NCI-H774 (cell line): ENCODE measurements at regions not wholly inside any gene's neighbourhood (a gene's known extent, or its start where the extent isn't known, plus 50 kb on each side); places are given as distances from the start of the nearest gene placed in this dataset.
A peak's percentile ranks its signal among the peaks of the same experiment; 100 is the strongest.
"Not testable (repeated sequence)": the region's sequence is repeated elsewhere in the genome, so short reads cannot be mapped to it uniquely, and the experiment has no call there.

ENCODE experiments used
- DNase-seq: peaks from one replicate; lab custom pipeline; 2025; lab: John Stamatoyannopoulos, UW

DNA sequence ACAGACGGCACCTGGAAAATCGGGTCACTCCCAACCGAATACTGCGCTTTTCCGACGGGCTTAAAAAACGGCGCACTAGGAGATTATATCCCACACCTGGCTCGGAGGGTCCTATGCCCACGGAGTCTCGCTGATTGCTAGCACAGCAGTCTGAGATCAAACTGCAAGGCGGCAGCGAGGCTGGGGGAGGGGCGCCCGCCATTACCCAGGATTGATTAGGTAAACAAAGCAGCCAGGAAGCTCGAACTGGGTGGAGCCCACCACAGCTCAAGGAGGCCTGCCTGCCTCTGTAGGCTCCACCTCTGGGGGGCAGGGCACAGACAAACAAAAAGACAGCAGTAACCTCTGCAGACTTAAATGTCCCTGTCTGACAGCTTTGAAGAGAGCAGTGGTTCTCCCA, 64.5 kb downstream of the SLC30A10 start:
- DNase-seq = not testable (repeated sequence)

DNA sequence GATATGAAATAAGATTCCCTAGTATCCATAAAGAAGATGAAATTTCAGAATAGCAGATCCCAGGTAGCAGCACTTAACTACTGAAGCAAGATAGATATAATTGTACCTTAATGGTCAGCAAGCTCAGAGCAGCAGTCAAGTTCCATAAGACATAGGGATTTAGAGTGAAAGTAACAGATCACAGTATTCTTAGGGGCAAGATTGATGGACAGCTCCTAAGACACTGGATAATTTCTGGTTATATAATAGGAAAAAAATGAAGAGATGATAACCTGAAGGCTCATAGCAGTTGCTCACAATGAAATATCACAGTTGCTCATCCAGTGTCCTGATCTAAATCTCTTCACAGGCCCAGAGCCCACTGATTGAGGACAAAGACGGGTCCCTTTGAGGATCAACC, 66.0 kb downstream of the SLC30A10 start:
- no peak for DNase-seq

DNA sequence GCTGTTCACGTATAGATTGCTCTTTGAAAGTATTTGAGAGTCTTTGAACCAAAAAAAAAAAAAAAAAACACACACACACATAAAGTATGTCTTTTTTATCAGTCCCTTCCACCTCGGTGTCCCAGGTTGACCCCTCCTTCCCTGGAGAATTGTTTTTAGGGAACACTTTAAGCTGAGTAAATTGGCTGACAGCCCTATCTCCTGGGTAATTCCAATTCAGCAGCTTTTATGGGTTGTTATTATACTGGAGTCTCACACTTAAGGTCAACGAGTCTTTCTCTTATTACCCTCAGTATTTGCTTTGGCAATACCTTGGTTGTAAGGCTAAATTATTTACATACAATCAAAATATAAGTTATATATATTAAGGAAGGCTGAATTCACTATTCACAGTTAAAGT, 69.4 kb downstream of the SLC30A10 start:
- DNase-seq = peak; percentile 5

DNA sequence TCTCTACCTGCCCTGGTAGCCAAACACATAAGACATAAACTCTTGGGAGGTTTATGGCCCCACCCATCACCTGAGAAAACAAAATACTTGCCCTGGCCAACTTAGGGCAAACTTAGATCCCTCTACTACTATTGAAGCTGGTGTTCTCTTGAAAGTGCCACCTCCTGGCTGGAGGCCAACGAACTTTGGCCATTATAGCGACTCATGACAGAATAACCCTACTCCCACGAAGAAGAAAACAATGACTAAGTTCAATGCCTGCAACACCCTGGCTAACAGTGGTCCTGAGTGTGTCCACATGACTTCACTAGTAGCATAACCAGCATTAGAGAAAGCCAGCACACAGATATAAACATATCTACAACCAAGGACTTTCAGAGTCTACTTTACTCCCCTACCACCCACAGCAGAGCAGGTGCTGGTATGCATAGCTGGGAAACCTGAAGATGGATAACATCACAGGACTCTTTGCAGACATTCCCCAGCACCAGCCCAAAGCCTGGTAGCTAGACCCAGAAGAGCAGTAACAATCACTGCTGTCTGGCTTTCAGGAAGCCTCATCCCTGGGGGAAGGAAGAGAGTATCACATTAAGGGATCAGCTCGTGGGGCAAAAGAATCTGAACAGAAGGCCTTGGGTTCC, 81.0 kb downstream of the SLC30A10 start:
- no peak for DNase-seq

DNA sequence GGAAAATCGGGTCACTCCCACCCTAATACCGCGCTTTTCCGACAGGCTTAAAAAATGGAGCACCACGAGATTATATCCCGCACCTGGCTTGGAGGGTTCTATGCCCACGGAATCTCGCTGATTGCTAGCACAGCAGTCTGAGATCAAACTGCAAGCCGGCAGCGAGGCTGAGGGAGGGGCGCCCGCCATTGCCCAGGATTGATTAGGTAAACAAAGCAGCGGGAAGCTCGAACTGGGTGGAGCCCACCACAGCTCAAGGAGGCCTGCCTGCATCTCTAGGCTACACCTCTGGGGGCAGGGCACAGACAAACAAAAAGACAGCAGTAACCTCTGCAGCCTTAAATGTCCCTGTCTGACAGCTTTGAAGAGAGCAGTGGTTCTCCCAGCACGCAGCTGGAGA, 88.8 kb downstream of the SLC30A10 start:
- DNase-seq = peak; percentile 4

DNA sequence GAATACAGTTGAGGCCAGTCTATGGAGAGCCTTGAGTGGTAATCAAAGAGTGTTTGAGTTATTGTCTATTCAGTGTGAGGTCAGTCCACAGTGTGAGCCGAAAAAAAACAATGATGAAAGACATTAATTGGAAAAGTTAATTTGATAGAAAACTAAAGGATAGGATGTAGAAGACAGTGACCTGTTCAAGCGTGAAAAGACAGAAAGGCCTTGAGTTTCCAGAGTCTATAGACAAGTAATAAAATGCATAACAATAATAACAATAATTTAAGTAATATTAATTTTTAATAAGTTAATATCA, 90.4 kb downstream of the SLC30A10 start:
- no peak for DNase-seq

DNA sequence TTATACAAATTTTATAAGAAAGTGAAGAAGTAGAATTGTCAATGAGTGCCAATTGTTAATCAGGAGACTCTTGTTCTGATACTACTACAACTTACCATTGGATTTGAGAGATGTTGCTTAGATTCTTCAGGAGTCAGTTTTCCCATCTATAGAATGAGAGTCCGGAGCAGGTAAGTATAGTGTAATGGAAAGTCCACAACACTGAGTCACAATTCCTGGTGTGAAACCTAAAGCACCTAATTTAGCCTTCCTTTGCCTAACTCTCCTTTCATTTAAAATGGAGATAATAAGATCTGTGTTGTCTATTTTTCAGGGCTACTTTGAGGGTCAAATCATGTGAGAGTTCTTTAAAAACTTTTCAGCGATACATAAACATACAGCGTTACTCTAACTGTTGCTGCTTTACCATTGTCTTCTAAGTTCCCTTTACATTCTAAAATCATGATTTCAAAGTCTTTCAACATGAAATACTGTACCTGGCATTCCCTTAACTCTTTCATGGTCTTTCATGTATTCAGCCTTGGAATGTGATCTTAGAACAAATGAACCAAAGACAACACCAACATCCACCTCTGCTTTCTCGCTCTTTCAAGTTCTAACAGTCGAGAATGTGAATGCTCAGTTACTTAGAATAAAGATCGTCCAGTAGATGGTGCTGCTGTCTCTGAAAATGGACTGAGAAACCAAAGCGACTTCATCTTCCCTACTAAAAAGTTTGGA, 90.9 kb downstream of the SLC30A10 start:
- DNase-seq = peak; percentile 72

DNA sequence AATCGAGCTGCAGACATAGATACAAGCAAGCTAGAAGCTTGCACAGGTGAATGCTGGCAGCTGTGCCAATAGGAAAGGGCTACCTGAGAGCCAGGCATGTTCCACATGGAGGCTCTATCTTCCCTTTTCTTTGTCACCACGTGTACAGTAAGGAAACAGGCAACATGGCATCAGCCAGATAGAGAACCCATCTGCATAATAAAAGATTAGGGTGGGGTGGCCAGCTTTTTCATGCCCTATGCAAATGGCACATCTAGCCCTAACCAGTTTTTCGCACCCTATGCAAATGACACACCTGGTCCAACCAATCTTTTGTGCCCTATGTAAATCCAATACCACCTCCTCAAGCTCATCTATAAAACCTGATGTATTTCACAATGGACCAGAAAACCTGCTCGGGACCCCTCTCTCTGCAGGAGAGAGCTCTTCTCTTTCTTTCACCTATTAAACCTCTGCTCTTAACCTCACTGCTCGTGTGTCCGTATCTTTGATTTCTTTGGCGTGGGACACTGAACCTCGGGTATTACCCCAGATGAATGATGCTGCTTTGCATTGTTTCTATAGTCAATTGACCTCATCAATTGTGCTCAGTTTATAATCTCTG, 93.9 kb downstream of the SLC30A10 start:
- peak; percentile 37 for DNase-seq

DNA sequence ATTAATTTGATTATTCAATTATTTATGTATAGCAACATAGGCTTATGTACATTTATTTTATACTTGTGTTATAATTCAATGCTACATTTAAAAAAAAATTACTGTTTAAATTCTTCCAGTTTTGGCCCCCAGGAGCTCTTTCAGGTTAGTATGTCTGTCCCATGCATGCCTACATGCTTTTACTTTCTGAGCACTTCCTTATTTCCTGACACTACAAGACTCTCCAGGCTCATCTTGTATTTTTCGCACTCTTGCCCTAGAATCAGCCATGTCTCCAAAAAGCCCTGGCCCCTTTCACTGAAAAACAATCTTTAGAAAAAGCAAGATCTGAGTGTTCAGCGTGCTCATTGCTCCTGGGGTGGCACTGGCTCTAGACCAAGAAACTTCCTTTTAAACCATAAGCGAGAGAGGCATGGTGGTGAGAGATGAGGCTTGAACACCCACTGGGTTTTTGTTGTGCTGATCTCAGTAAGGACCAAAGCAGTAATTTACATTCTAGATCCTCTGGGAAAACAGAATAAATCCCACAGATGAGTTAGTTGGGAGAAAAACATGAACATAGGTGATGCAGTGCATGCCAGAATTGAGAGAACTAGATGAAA, 95.0 kb downstream of the SLC30A10 start:
- DNase-seq = no peak

DNA sequence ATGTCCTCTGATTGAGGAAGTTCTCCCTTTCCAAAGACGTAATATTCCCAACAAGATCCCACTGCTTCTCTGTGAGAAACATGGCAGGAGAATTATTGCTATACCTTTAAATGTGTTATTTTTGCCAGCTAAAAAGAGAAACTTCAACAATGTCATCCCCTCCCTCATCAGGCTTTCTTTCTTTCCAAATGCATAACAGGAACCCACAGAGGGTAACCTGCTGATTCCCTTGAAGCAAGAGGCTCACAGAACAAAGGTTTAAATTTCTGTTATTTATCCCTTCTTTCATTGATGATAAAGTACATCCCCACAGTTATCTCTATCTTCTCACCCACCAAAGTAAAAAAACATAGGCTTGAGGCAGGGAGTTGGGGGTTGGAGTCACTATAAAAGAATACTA, 102.1 kb downstream of the SLC30A10 start:
- DNase-seq = no peak

DNA sequence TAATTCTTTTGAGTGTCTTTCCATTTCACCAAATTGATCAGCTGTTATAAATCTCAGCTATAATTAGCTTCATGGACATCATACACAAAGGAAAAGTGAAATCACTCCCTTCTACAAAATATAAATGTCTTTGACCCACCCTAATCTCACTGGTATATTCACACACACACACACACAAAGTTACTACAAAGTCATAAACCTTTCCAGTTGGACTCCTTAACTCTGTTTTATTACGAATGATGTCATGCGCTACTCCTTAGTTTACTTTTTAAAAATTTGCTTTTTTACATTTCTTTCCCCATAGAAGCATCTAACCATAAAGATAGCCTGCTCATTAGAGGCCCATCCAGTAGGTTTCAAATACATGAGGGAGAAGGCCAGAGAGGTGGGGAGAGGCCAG, 103.0 kb downstream of the SLC30A10 start:
- no peak for DNase-seq

DNA sequence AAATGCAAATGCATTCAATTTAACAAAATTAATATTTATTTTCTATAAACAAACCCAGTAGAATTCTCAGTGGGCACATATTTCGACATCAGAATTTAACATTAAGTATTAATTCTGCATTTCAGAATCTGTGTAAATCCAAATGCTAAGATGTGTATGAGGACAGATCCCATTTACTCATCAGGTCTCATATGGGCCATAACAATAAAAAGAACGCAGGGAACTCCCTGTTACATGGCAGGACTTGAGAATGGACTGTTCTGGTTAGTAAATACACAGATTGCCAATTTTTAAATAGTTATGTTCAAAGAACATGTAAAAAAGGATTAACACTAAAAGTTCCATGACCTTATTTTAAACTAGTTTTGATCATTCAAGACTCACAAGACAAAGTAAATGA, 104.0 kb downstream of the SLC30A10 start:
- no peak for DNase-seq

DNA sequence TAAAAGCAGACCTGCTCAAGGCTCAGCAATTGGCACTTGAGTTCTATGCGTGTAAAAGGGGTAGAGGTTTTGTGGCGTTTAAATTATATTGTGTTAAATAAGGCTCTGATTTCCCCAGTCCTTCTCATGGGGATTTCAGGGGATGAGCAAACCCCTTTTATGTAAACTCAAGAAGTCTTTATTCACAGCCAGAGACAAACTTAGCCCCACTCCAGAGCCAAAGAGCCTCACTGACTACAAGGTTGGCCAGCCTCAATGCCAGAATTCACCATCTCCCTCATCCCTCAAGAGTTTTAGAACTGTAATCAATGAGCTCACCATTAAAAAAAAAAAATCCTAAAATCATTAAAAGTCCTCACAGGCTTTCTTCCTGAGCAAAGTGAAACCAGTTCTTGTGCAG, 107.8 kb downstream of the SLC30A10 start:
- DNase-seq = no peak

DNA sequence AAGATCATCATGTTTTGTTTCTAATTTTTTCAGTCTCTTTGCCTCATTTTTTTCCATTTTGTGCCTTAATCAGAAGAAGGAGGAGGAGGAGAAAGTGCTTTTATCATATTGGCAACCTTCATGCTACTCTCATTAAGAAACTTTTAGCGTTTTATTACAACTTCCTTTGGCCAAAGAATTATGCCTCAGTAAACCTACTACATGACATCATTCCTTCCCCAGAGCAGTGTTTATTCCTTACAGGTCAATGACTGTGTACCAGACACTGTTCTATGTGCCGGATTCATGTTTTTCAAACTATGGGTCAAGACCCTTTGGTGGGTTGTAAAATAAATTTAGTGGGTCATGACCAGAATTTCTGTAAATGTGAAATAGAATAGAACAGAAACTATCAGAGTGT, 110.4 kb downstream of the SLC30A10 start:
- DNase-seq = no peak

DNA sequence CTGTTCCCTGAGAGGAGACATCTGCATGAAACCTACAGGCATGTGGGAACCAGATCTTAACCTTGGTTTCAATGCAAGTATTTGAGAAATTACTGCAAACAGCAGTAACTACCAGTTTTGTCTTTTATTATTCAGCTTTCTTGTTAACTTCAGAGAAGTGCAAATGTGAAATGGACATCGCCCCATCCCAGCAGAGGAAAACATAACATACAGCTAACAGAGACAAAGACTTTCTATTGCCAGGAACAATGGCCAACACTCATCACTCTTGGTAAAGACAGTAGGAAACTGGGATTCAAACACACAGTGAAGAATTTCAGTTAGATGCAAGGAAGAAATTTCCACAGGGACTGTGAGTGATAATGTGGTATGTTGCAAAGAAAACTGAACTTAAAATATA, 115.1 kb downstream of the SLC30A10 start:
- DNase-seq = no peak

DNA sequence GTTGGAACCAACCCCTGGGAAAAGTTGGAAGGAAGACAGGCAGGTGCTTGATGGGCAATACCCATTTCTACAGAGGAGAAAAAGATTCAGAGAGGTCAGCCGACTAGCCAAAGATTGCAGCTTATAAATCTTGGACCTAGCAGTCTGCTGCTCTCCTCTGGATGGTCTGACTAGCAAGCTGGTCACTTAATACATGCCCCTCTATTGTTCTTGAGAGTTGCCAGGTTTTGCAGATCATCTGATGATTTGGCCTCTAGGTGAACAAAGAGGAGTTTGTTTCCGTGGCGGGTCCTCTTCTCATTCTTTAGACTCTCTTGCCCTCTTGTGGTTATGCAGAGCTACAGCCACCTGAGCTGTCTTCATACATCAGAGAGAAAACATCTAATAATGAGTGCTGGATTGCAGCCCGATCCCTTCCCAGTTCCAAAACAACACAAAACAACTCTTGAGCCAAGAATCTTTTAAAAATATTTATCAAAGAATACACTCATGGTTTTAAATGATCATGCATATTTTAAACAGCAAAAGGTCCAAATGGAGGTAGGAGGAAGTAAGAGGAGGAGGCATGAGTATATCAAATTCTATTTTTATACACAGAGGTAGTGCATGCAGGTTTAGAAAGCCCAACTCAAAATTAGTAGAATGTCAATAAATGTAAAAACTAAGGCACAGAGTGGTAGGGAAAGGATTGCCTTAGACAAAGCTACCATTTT, 115.7 kb downstream of the SLC30A10 start:
- peak; percentile 77 for DNase-seq

DNA sequence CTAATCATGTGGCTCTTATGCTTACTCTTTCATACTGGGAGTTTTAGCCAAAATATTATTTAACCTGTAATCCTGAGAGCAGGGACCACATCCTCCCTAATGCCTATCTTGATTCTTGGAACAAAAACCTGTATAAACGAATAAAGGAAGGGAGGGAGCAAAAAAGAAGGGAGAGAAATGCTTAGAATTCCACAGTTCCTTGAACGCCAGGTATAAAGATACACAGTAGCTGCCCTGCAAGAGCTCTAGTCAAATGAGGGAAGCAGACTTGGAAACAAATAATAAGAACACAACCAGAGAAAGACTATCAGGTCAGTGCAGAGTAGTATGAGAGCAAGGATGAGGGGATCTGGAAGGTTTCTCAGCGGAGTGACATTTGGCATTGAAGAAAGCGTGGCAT, 116.3 kb downstream of the SLC30A10 start:
- no peak for DNase-seq

DNA sequence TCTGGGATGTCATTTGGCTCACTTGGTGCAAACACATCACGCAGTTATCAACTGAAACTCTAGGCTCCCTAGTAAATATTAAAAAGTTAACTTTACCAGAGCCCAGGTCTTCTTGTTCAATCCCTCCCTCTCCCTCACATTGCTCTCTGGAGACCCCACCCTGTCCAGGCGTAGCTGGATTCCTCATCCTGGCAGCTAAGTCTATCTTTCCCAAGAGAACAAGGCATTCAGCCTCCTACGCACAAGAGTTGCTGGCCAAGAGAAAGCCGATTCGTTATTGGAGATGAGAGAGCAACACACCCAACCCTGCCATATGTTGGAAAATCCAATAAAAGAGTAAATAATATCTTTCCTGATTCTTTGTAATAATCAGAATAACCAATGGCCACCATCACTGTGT, 117.9 kb downstream of the SLC30A10 start:
- DNase-seq = no peak

DNA sequence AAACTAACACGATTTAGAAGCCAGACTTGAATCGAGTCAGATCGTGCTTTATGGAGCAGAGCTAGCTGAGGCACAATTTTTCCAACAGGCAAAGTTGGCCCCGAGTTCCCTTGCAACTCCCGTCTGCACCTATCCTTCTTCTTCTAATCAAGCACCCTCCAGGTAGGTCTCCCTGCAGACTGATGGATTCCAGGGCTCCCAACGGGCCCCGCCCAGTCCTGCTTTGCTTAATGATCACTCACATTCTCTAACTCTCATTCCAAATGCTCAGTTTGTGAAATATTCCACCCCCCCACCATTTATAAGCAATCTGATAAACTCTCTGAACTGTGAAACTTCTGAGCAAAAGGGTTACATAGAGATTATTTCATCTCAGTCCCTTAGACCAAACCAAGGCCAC, 119.6 kb downstream of the SLC30A10 start:
- no peak for DNase-seq

DNA sequence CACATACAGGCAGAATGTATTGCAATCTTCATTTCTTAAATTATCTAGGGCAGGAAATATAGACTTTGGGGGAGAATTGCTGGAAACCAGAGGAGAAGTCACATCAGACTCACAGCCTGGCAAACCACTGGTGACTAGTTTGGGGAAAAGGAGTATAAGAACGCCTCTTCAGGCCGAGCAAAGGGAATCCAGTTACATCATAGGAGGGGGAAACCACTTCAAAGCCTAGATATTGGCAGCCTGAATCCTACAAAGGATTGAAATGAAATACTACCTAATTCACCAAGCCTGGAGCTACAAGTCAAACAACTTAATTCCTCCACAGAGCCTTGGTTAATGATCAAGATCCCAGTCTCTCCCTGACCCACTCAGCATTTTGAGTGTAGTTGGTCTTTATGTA, 121.7 kb downstream of the SLC30A10 start:
- no peak for DNase-seq

DNA sequence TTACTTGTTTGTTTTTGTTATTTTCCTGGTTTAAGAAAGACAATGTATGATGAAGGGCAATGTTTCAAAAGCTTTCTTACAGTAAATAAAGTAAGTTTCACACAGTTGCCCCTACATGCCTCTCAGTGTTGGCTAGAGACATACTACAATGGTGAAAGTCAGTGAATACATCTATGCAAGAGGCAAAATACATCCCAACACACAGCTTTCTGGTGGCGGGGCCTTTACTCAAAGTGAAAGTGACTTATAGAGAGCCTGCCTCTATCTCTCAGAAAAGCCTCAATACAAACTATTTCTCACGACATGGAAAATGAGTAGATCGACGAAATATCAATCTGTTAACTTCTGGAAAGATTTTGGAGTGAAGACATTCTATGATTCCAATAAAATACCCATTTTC, 122.3 kb downstream of the SLC30A10 start:
- no peak for DNase-seq

DNA sequence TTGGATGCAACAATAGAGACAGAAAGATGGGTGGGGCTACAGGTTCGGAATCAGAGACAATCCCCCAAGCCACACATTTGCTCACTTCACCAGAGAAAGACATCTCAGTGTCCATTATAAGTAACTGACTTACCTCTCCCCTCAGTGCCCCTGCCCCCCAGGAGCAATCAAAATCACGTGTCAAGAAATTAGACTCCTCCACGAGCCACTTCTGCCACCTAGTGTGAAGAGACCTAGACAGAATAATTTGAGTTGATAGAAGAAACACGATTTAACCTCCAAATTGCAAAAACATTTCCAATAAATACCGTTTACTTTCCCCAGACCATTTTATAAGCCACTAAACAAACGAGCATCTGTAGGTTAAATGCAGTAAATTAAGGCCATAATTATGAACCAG, 123.2 kb downstream of the SLC30A10 start:
- DNase-seq = no peak
